H7 (cell line): ENCODE measurements at regions not wholly inside any gene's neighbourhood (a gene's known extent, or its start where the extent isn't known, plus 50 kb on each side); places are given as distances from the start of the nearest gene placed in this dataset.

Experiments
- DNase-seq: peaks from one replicate; pipeline ENCODE4 v3.0.0; 2012
- H3K27me3 ChIP-seq: 2 replicates; pipeline ENCODE4 v1.6.0; 2011; ENCODE audit warnings: mild to moderate bottlenecking, low read length; ENCODE audit not compliant: control insufficient read depth, insufficient read depth
- H3K36me3 ChIP-seq: replicated peaks from 2 replicates; pipeline ENCODE4 v1.5.1; 2011; ENCODE audit warnings: low read length; ENCODE audit not compliant: control insufficient read depth, insufficient read depth
- H3K4me3 ChIP-seq: 2 replicates; pipeline ENCODE4 v1.5.1; 2011; ENCODE audit warnings: low read depth, mild to moderate bottlenecking, control low read depth, low read length, moderate library complexity; ENCODE audit not compliant: insufficient read depth

GRCh38 chr12:113766131-113766878 is 199.8 kb downstream of the RBM19 start:
- Histone ChIP-seq H3K27me3 (no peaks in the 10 kb centered on the region), H3K36me3 (no peaks in the 10 kb centered on the region), H3K4me3 (no peak overlapping the region)
- DNase-seq: peak; percentile 67

DNA sequence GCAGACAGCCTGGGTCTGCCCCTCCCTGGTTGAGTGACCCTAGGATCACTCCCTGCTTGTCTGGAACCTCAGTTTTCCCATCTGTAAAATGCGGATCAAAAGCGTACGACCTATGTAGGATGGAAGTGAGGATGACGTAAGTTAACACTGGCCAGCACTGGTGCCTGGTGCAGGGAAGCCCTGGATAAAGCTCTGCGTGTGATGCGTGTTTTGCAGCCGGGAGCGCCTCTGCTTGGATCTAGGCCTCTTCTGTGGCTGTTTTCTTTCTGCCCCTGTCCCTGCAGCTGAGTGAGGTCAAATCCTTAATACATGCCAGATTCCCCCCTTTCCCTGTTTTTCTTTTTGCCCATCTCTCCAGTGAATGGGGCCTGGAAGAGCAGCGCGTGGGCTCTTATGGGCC is 201.5 kb downstream of the RBM19 start:
- no peaks in the 10 kb centered on the region for H3K36me3 ChIP-seq
- no peaks in the 10 kb centered on the region for H3K27me3 ChIP-seq
- DNase-seq: no peak
- H3K4me3 ChIP-seq: no peak overlapping the region

- peak; percentile 58 for DNase-seq
- H3K36me3 ChIP-seq: no peaks in the 10 kb centered on the region
- H3K4me3 ChIP-seq: no peak overlapping the region
- no peaks in the 10 kb centered on the region for H3K27me3 ChIP-seq
Measured at GRCh38 chr12:113762882-113763816, 203.0 kb downstream of the RBM19 start.

GRCh38 chr12:113762155-113762881 is 203.8 kb downstream of the RBM19 start:
- H3K36me3 ChIP-seq: no peaks in the 10 kb centered on the region
- H3K27me3 ChIP-seq: no peaks in the 10 kb centered on the region
- no peak overlapping the region for H3K4me3 ChIP-seq
- peak; percentile 73 for DNase-seq

- H3K27me3 ChIP-seq: no peaks in the 10 kb centered on the region
- no peak overlapping the region for H3K4me3 ChIP-seq
- DNase-seq: no peak
- H3K36me3 ChIP-seq: no peaks in the 10 kb centered on the region
Measured at GRCh38 chr12:113759135-113759534, 207.0 kb downstream of the RBM19 start.

- no peak for DNase-seq
- H3K36me3 ChIP-seq: no peaks in the 10 kb centered on the region
- H3K27me3 ChIP-seq: no peaks in the 10 kb centered on the region
- H3K4me3 ChIP-seq: no peak overlapping the region
Measured at GRCh38 chr12:113758165-113758924, 207.8 kb downstream of the RBM19 start.

DNA sequence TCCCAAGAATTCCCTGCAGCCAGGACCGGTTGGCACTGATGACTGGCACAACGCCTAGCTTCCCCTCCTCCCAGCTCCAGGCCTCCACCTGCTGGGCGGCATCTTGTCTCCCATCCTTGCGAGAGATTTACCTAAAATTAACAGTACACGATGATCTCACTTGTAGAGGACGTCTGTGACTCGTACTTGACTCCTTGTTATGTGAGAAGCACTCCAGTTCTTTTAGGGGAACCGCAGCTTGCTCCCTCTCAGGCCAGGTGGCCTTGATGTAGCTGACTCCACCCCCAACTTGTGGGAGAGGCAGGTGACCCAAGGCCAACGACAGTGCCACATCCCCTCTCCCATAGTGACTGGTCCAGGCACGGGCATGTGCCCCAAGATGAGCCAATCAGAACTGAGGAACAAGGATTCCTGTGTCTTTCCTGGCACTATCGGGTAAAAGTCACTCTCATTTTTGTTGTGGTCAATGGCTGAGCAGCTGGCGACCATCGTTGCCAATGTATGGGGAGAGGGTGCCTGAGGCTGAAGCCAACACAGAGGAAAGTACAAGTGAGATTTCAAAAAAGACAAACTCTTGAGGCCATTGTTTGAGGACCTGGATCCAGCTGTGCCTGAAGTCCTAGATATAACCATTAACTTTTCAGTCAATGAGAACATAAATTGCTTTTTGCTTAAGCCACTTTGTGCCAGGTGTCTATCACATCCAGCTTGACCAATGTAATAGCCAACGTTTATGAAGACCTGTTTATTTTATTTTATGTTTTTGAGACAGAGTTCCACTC is 208.7 kb downstream of the RBM19 start:
- Histone ChIP-seq H3K27me3 (no peaks in the 10 kb centered on the region), H3K36me3 (no peaks in the 10 kb centered on the region), H3K4me3 (no peak overlapping the region)
- peak; percentile 61 for DNase-seq

DNA sequence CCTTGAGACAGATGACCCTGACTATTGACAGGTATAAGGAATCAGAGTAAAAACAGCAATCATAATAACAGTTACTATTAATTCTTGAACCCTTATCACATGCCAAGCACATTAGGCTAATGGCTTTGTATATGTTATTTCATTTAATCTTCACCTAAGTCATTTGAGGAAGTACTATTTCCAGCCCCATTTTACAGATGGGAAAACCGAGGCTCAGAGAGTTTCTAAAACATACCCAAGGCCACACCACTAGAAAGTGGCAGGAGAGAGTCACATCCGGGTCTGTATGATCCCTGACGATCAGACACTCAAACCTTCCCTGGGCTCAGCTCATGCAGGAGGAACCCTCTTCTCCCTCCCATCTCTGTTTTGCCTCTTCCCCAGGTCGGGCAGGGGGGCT is 209.5 kb downstream of the RBM19 start:
- H3K27me3 ChIP-seq: no peaks in the 10 kb centered on the region
- no peak for DNase-seq
- no peak overlapping the region for H3K4me3 ChIP-seq
- H3K36me3 ChIP-seq: no peaks in the 10 kb centered on the region

GRCh38 chr12:113755098-113755497 is 211.0 kb downstream of the RBM19 start:
- H3K4me3 ChIP-seq: no peak overlapping the region
- H3K27me3 ChIP-seq: no peaks in the 10 kb centered on the region
- no peaks in the 10 kb centered on the region for H3K36me3 ChIP-seq
- no peak for DNase-seq

GRCh38 chr12:113751513-113751912 is 214.6 kb downstream of the RBM19 start:
- H3K36me3 ChIP-seq: no peaks in the 10 kb centered on the region
- no peak overlapping the region for H3K4me3 ChIP-seq
- DNase-seq: no peak
- peaks cover 14% of the 10 kb centered on the region for H3K27me3 ChIP-seq

DNA sequence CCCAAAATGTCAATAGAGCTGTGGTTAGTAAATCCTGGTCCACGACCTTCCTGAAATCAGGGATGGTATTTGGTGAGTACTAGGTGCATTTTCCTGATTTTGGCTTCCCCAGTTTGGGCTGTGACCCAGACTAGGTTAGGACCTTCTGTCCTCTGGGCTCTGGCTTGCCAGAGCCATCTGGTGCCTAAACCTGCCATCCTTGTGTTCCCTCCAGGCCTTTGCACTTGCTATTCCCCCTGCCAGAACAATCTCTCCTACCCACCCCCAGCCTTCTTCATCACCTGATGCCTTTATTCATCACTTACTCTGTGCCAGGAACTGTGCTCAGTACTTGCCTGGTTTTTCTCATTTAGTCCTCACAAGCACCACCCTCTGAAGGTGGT is 216.7 kb downstream of the RBM19 start:
- Histone ChIP-seq H3K36me3 (no peaks in the 10 kb centered on the region), H3K4me3 (no peak overlapping the region), H3K27me3 (peaks cover 19% of the 10 kb centered on the region)
- no peak for DNase-seq

- Histone ChIP-seq H3K27me3 (peaks cover 19% of the 10 kb centered on the region), H3K4me3 (no peak overlapping the region), H3K36me3 (no peaks in the 10 kb centered on the region)
- DNase-seq: no peak
Measured at GRCh38 chr12:113748707-113749432, 217.3 kb downstream of the RBM19 start.

- no peak for DNase-seq
- no peaks in the 10 kb centered on the region for H3K36me3 ChIP-seq
- peaks cover 19% of the 10 kb centered on the region for H3K27me3 ChIP-seq
- H3K4me3 ChIP-seq: no peak overlapping the region
Measured at GRCh38 chr12:113747017-113747416, 219.1 kb downstream of the RBM19 start.
